HG03442 (cell line): ENCODE measurements at regions not wholly inside any gene's neighbourhood (a gene's known extent, or its start where the extent isn't known, plus 50 kb on each side); places are given as distances from the start of the nearest gene placed in this dataset.

Experiments
- ATAC-seq: cut with Tn5 transposase; IDR thresholded peaks from one replicate; pipeline ENCODE4 v1.9.1; 2021; ENCODE audit warnings: mild to moderate bottlenecking, moderate library complexity; ENCODE audit not compliant: unreplicated experiment

DNA sequence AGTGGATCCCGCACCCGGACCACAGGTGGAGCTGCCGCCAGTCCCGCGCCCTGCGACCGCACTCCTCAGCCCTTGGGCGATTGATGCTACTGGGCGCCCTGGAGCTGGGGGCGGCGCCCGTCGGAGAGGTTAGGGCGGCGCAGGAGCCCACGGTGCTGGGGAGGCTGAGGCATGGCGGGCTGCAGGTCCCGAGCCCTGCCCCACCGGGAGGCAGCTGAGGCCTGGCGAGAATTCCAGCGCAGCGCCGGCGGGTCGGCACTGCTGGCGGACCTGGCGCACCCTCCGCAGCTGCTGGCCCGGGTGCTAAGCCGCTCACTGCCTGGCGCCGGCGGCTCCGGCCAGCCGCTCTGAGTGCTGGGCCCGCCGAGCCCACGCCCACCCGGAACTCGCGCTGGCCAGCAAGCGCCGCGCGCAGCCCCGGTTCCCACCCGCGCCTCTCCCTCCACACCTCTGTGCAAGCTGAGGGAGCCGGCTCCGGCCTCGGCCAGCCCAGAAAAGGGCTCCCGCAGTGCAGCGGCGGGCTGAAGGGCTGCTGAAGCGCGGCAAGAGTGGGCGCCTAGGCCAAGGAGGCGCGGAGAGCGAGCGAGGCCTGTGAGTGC lies 1256.5 kb downstream of the STIM2 start:
- no peak for ATAC-seq

GRCh38 chr4:28146191-28146590 lies 1285.5 kb downstream of the STIM2 start:
- ATAC-seq: no peak

DNA sequence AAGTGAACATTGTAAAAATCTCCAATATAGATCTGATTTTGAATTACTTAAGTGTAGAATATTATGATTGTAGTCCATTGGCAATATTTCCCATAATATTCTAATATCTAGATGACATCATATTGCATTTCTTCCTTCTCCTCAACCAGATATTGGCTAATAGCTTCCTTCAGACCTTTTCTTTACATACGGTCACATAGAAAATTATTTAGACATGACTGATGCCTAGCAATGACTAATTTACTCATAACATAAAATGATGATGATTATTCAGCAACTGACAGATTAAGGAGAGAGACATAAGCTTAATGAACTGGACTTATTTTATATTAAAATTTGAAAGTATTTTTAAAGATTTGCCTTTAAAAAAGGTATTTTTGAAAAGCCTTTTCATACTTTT lies 1287.6 kb downstream of the STIM2 start:
- no peak for ATAC-seq

- ATAC-seq: no peak
Observed at GRCh38 chr4:28149762-28150161, 1289.1 kb downstream of the STIM2 start.

DNA sequence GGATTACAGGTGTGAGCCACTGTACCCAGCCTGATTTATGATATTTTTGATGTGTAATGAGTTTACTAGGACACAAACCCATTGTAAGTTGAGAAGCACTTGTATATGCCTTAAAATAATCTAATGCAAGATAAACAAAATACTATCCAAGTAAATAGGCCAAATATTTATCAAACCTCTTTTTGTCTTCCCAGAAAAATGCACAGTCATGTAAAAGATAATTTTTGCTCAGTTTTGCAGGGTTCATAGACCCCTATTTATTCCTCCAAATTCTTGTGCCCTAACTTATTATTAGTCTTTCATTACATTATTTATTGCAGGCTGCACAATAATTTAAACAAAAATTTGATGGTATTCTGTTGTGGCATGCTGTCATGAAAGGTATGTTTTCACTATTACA lies 1290.7 kb downstream of the STIM2 start:
- ATAC-seq: no peak

GRCh38 chr4:28167411-28167810 lies 1306.8 kb downstream of the STIM2 start:
- ATAC-seq: no peak

GRCh38 chr4:28176942-28177341 lies 1316.3 kb downstream of the STIM2 start:
- ATAC-seq: no peak

DNA sequence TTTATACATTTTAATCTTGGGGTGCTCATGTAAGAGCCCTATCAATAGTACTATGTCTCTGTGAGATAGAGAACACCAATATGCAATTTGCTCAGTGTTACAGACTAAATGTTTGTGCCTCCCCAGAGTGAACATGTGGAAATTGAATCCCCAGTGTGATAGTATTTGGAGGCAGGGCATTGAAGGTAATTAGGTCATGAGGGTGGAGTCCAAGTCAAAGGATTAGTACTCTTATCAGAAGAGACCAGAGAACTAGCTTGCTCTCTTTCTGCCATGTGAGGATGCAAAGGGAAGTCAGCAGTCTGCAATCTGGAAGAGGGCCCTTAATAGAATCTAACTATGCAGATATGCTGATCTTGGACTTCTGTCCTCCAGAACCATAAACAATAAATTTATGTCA lies 1317.0 kb downstream of the STIM2 start:
- ATAC-seq: no peak

DNA sequence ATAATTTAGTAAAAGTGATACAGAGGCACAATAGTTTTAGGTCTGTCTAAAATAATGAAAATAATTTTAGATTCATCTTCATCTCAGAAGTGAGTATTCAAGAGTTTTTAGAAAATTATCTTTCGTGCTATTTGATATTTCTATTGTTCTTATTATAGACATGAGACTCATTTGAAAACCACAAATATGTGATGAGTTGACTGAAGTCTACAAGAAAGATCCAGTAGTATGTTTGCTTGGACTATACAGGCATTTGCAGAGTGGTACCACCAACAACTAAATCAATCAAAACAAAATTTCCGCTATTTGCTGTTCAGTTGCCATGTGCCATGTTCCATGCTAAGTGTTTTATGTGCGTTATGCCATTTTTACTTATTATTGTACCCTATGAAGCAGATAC lies 1318.5 kb downstream of the STIM2 start:
- ATAC-seq: no peak

DNA sequence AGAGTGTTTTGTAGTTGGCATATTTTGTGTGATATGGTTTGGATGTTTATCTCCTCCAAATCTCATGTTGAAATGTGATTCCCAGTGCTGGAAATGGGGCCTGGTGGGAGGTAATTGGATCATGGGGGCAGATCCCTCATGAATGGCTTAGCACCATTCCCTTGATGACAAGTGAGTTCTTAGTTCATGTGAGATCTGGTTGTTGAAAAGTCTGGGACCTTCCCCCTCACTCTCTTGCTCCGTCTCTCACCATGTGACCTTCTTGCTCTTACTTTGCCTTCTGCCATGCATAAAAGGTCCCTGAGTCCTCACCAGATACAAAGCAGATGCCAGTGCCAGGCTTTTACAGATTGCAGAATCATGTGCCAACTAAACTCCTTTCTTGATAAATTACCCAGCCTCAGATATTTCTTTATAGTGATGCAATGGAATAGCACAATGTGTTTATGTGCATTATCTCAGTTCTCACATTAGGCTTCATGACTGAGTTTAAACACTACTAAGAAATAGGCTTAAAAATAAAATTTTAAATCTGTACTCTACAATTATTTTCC lies 1348.8 kb downstream of the STIM2 start:
- ATAC-seq: no peak

DNA sequence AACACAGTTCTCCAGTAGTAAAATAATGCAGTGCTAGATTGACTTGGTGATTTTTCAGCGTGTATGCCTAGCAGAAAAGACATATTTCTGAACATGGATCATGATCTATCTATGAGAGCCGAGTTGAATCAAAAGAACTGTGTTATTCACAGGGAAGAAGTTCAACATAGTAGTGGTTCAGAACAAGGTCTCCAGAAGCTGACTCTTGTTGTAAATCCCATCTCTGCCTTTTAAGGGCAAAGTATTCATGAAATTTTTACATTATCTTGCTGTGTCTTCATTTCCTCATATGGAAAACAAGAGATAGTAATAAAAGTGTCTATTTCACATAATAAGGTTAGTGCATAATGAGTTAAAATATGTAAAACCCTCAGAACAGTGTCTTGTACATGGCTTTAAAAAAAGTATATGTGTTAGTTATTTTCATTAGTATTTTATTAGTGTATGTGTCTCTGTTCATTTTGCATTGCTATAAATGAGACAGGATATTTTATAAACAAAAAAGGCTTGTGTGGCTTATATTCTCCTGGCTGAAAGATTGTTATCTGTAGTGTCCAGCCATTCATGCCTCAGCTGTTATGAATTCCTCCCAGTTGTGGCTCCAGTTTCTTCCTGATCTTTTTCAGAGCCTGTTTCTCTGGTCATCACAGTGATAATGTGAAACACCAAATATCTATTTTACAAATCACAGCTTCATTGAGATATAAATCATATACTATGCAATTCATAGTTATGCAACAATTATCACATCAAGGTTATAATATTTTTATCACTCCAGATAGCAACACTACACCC lies 1351.2 kb downstream of the STIM2 start:
- ATAC-seq: no peak

DNA sequence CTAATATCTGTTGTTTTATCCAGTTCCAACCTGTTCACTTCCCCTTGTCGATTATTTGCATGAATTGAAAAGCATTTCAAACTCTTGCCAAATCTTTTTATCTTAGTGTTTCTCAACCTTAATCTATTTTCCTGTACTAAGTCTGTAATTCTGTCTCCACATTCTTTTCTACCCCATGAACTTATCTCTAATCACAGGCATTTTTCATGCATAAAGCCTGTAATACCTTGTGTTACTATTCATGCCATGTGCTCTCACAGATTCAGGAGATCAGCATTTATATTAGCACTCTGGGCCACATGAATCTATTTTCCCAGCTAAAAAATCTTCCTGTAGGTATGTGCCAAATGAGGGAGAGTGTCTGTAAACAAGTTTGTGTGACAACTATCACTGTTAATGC lies 1360.9 kb downstream of the STIM2 start:
- no peak for ATAC-seq

- ATAC-seq: no peak
Observed at GRCh38 chr4:28225050-28225449, 1364.4 kb downstream of the STIM2 start.

GRCh38 chr4:28225689-28226353 lies 1365.2 kb downstream of the STIM2 start:
- no peak for ATAC-seq

- no peak for ATAC-seq
Observed at GRCh38 chr4:28226962-28227361, 1366.3 kb downstream of the STIM2 start.

DNA sequence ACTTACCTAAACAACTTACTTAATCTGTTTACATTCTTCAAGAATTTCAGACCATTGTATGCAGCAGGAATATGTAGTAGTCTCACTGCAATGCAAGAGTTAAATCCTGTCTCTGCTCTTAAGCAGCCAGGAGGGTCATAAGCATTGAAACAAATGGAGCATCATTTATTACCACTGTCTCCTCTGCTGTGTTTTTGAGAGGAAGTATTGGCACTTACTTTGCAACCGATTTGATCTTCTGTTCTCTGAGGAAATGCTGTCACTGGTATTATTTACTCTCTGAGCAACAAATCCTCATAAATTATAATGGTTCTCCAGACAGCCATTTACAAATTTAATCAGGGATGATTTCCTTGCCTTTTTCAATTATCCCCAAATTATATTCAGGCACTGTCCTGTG lies 1367.1 kb downstream of the STIM2 start:
- ATAC-seq: no peak

- no peak for ATAC-seq
Observed at GRCh38 chr4:28228561-28229491, 1368.2 kb downstream of the STIM2 start.

DNA sequence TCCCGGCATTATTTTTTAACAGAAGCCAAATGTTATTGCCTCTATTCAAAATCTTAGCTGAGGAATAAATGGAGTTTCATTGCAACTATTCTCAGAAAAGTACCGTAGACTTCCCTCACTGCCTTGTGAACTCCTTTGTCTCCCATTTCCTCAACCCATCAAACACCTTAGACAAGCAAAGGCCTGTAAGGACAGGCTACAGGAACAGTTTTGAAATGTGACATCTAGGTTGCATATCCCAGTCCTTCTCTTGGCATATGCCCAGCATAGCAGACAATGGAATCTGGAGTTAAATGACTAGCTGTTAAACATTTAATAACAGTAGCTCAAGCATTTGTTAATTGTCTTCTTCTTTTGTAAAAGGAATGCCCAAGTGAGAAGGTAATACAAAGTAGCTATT lies 1371.7 kb downstream of the STIM2 start:
- ATAC-seq: no peak

- ATAC-seq: no peak
Observed at GRCh38 chr4:28232951-28233350, 1372.3 kb downstream of the STIM2 start.

GRCh38 chr4:28233724-28234123 lies 1373.1 kb downstream of the STIM2 start:
- no peak for ATAC-seq

GRCh38 chr4:28238876-28239275 lies 1378.2 kb downstream of the STIM2 start:
- ATAC-seq: no peak
